Erythroblast (primary cell): ENCODE measurements at regions not wholly inside any gene's neighbourhood (a gene's known extent, or its start where the extent isn't known, plus 50 kb on each side); places are given as distances from the start of the nearest gene placed in this dataset.

ENCODE experiments used
- GATA1 ChIP-seq: IDR thresholded peaks from 2 replicates; pipeline ENCODE4 v1.6.1; 2011; ENCODE audit warnings: low read depth, mild to moderate bottlenecking, control low read depth, low read length, moderate library complexity
- POLR2A ChIP-seq: IDR thresholded peaks from 2 replicates; pipeline ENCODE4 v1.6.1; 2011; ENCODE audit warnings: mild to moderate bottlenecking, low read length

DNA sequence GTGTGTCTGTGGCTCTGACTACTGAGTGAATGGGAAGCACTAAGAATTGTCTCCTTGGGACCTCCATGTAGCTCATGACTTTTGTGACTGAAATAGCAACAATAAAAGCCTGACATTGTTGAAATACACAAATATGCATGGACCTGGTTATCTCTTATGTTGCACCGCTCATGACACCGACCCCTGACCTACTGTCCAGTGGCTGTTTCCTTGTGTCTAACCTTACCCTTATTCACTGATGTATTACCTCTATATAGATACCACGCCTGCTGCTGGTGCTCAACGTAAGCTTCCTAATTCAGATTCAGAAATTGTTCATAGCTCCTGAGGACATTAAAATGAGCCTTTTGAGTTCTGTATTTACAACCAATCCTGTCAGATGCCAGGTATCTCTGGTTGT is 243.4 kb upstream of the SEMA3C start:
- no peak for TF ChIP-seq POLR2A
- no peak for TF ChIP-seq GATA1
